GM18907 (cell line): ENCODE measurements at regions not wholly inside any gene's neighbourhood (a gene's known extent, or its start where the extent isn't known, plus 50 kb on each side); places are given as distances from the start of the nearest gene placed in this dataset.

ENCODE experiments used
- ATAC-seq: cut with Tn5 transposase; IDR thresholded peaks from one replicate; pipeline ENCODE4 v1.9.1; 2021; ENCODE audit warnings: mild to moderate bottlenecking, moderate library complexity; ENCODE audit not compliant: unreplicated experiment

DNA sequence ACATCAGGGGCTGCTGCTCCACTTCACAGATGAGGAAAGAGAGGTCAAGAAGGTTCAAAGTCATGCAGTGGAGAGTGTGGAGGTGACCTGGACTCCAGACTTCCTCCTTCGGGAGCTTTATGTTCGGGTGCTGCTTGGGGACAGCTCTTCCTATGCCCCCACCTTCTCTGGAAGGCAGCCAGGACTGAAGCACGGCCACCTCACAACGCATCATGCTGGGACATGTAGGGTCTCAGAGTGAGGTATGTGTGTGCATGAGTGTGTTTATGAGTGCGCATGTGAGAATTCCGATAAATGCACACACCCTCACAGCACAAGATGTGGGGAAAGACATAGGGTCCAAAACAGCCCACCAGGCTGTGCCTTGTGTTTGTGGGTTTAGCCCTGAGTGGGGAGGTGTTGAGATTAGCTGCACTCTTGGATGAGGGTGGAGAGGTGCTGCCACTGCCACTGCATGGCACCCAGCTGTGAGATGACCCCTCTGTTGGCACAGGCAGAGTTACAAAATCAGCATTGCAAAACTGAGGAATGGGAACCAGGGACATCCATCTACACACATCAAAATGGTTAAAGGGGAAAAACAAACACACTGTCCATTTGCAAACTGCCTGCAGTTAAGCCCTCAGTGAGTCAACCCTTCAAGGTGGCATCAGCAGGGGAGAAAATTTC is 367.4 kb downstream of the SEC14L1 start:
- no peak for ATAC-seq

GRCh38 chr17:77509089-77509488 is 368.3 kb downstream of the SEC14L1 start:
- ATAC-seq: no peak

GRCh38 chr17:77509599-77509998 is 368.8 kb downstream of the SEC14L1 start:
- ATAC-seq: no peak

DNA sequence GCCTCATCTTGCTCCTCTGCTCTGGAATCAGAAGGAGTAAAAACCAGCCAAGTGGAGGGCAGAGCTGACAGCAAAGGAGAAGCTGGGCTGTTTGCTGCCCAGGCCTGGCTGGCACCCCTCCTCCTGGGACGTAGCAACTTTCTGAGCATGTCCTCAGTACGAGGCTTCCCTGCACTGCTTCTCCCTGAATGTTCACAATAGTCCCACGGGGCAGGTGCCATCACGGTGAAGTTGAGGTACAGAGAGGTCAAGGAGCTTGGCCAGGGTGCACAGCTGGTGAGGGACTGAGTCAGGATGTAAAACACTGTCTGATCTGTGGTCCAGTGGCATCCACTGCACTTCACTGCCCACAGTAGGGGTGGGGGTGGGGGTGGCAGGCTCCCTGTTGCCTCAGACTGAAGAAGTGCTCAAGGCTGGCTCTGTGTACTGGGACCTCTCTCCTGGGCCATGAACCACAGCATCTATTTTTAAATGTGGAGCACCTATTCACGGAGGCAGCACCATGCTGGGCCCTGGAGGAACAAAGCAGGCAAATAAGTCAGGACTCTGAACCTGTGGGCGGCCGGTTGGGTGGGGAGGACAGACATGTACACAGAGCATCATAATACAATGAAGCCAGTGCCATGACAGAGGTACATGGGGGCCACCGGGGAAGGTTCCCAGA is 369.5 kb downstream of the SEC14L1 start:
- no peak for ATAC-seq

DNA sequence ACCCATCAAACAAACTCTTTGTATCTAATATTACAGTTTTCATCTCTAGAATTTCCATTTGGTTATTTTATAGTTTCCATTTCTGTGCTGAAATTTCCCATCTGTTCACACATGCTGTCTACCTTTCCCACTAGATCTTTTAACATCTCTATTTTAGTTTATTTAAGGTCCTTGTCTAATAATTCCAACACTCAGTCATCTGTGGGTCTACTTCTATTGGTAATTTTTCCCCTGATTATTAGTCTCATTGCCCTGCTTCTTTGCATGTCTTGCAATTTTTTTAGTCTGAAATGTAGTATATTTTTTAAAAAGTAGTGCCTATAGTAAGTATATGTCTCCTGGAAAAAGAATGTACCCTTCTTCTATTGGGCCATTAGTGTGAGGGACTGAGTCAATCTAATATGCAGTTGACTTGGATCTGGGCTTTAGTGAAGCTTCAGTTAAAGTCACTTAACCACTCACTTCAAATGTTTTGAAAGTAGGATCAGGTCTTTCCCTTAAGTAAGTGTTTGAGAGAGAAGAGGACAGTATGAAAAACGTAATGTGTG is 370.8 kb downstream of the SEC14L1 start:
- no peak for ATAC-seq

- no peak for ATAC-seq
Observed at GRCh38 chr17:77512062-77512946, 371.5 kb downstream of the SEC14L1 start.

DNA sequence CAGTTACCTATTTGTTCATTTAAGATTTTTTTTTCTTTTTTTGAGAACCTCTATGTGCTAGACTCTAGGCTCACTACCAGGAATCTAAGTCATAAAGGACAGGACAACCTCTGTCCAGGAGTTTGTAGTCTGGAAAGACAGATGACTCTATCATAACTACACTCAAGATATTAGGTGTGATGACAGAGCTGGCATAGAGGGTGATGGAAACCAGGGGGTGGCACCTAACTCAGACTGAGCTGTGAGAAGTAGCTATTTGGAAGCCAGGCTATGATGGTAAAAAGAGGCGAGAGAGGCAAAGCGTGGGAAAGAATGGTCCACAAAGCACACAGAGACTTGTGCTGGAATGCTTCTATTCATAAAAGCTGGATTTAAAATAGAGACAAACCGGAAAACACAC is 372.3 kb downstream of the SEC14L1 start:
- no peak for ATAC-seq

DNA sequence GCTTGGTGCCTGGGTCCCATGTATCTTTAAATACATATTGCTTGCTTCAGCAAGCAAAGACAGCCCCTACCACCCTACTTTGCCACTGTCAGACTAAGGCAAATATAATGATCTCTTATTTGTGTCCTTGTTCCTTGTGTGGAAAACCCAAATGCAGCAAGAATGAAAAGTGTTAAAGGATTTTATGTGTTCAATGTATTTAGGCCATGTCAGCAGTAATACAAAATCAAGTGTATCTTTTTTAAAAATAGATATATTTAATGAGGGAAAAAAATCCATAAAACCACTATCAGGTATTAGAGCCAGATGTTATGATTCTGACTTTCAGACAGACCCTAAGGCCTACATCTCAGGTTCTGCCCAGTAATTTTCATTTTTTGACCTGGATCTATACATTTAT is 374.5 kb downstream of the SEC14L1 start:
- no peak for ATAC-seq

- no peak for ATAC-seq
Observed at GRCh38 chr17:77516902-77517301, 376.1 kb downstream of the SEC14L1 start.

- ATAC-seq: no peak
Observed at GRCh38 chr17:77521076-77521475, 380.3 kb downstream of the SEC14L1 start.

DNA sequence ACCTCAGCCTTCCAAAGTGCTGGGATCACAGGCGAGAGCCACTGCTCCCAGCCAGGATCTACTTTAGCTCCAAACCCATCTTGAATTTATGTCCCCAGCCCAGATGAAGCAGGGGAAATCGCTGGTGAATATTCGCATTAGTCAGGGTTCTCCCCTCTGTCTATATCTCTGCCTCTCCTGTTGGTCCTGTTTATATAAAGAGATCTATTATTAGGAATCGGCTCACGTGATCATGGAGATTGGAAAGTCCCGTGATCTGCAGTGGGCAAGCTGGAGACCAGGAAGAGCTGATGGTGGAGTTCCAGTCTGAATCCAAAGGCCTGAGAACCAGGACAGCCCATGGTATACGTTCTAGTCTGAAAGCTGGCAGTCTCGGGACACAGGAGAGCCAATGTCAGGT is 382.8 kb downstream of the SEC14L1 start:
- ATAC-seq: no peak

- ATAC-seq: no peak
Observed at GRCh38 chr17:77526259-77526711, 385.5 kb downstream of the SEC14L1 start.

DNA sequence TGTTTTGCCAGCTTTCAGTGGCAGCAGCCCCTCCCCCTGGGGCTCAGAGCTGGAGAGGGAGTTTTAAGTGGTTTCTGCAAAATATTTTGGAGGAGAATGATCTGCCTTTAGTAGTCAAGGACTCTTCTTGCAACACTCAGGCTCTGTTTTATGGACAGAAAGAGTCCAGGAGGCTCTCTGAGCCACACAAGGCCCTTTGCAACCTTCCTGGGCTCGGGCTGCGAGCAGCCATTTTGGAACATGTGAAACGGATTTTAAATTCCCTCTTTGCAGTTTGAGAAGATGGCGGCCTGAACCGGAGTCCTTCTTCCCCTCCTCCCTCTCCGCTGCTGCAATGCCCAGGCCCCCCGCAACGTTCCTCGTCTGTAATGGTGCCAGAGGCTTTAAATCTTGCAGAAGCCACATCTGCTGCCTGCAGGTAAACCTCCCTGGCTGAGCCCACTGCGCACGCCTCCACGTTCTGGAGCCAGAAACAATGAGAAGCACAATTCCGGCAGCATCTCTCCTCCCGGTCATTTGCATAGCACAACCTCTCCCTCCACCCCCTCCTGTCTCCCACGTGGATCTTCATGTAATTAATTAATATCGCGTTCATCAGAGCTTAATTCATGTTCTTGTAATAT is 386.1 kb downstream of the SEC14L1 start:
- ATAC-seq: no peak

DNA sequence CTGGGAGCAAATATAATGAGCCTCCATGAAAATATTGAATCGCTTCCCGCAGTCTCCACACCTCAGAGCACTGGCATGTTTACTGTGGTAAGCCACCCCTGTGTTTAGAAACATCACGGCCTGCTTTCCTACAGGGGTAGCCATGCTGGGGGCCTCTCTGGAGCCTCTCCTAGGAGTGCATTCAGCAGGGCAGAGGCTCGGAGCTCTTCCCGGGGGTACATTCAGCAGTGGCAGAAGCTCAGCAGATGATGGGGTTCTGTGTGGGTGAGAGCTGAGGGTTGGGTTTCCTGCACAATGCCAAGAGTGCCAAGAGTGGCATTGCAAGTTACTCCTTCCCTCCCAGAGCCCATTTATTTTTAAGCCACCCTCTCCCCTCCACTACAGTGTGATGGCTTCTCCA is 386.6 kb downstream of the SEC14L1 start:
- no peak for ATAC-seq

DNA sequence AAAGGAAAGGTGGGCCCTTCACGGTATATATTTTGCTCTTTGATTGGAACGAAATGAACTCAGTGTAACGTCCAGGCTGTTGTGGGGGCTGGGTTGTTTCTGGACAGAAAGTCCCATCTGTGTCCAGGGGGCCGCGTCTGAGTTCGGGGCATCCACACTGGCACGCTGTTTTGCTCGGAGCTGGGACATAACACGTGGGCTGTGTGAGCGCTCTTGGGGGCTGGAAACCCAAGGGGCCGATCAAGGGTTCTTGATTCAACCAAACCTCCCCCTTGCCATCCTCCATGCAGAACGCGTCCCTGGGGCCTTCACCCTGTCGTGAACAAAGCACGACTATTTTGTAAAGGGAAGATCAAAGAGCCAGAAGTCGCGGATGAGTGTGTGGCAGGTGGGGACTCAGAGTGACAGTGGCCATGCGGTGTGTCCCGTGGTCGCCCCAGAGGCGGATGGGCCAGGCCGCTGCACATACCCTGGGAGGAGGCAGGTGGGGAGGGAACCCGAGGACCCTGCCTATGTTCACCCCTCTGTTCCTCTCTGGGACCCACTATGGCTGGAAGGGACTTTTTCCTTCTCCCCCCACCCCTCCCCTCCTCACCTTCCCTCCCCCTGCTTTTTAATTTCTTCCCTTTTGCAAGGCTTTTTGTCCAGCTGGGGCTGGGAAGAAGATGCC is 387.2 kb downstream of the SEC14L1 start:
- ATAC-seq: no peak

GRCh38 chr17:77528516-77529327 is 388.0 kb downstream of the SEC14L1 start:
- ATAC-seq: no peak

GRCh38 chr17:77529328-77529650 is 388.5 kb downstream of the SEC14L1 start:
- ATAC-seq: no peak

GRCh38 chr17:77530591-77530990 is 389.8 kb downstream of the SEC14L1 start:
- ATAC-seq: no peak

DNA sequence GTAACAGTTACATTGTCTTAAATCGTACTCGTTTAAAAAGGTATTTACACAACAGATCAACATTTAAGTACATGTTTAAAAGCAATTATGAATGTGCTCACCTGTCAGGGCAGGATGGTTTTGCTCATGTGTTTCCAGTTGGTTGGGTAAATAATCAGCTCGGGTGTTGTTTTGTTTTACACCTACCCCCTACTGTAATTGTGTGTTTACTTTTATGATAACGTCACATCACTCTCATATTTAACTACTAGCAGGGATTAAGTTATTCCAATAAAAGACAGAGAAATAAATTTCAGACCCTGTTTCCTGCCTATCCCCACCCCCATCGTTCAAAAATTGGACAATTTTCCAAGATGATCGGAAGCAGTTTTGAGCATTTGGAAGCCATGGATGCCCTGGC is 390.2 kb downstream of the SEC14L1 start:
- ATAC-seq: no peak

- no peak for ATAC-seq
Observed at GRCh38 chr17:77531641-77532040, 390.9 kb downstream of the SEC14L1 start.
